ENCODE measurements at regions not wholly inside any gene's neighbourhood (a gene's known extent, or its start where the extent isn't known, plus 50 kb on each side); places are given as distances from the start of the nearest gene placed in this dataset.

GRCh38 chrX:45756557-45756956 is 555.9 kb upstream of the DIPK2B start:
- H3K27me3 ChIP-seq (ENCODE audit: insufficient read depth, poor library complexity, severe bottlenecking): no peaks in the 10 kb centered on the region
- no peak overlapping the region for H3K4me3 ChIP-seq (replicated peaks; ENCODE audit: insufficient read depth, low read length)
- no peak for DNase-seq (ENCODE audit: low read depth in 1 of 2, low spot score in 1 of 2)
- TF ChIP-seq, protein P1, sequence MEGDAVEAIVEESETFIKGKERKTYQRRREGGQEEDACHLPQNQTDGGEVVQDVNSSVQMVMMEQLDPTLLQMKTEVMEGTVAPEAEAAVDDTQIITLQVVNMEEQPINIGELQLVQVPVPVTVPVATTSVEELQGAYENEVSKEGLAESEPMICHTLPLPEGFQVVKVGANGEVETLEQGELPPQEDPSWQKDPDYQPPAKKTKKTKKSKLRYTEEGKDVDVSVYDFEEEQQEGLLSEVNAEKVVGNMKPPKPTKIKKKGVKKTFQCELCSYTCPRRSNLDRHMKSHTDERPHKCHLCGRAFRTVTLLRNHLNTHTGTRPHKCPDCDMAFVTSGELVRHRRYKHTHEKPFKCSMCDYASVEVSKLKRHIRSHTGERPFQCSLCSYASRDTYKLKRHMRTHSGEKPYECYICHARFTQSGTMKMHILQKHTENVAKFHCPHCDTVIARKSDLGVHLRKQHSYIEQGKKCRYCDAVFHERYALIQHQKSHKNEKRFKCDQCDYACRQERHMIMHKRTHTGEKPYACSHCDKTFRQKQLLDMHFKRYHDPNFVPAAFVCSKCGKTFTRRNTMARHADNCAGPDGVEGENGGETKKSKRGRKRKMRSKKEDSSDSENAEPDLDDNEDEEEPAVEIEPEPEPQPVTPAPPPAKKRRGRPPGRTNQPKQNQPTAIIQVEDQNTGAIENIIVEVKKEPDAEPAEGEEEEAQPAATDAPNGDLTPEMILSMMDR (IDR thresholded peaks at IDR 0.05; ENCODE audit: insufficient read depth, low read length): no peak
- no peak for TF ChIP-seq SPI1 (IDR thresholded peaks at IDR 0.05; ENCODE audit: borderline replicate concordance, low read depth)
- H3K27ac ChIP-seq (replicated peaks): peak overlapping the region; percentile 91

DNA sequence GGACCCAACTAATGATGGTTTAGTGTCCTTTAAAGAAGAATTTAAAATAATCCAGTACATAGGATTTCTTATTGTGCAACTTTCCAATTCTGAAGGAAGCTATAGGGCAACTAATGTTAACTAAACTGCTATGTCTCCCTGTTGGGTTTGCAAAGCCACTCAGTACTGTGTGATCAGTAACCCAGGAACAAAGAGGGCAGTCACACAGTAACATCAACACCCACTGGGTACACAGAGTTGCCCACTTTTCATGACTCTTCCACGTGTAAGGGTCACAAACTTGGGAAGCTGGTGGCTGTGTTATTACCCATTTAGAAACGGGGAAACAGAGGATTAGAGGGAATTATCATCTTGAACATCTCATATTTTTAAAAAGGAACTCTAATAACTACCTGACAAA is 555.0 kb upstream of the DIPK2B start:
- Histone ChIP-seq H3K27ac (replicated peaks) (peak overlapping the region; percentile 91), H3K4me3 (replicated peaks; ENCODE audit: insufficient read depth, low read length) (no peak overlapping the region)
- DNase-seq (ENCODE audit: low read depth in 1 of 2, low spot score in 1 of 2): no peak

DNA sequence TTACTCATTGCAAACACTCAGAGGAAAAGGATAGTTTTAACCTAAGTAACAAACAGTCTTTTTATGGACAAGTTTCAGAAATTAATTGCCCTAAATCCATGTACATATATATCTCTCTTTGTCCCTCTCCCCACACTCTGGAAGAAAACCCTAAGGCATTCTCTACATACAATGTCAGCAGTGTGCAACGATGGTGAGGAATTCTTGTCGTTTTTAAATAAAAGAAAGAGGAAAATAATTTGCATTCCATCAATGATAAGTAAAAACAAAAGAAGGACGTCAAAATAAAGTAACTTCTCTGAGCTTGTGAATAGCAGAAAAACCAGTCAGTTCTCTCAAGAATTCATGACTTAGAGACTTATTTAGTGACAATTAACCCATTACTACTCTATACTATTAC is 550.5 kb upstream of the DIPK2B start:
- no peak for DNase-seq (ENCODE audit: low read depth in 1 of 2, low spot score in 1 of 2)
- TF ChIP-seq POLR2AphosphoS5 (IDR thresholded peaks at IDR 0.05; ENCODE audit: low read depth): no peak
- H3K4me3 ChIP-seq (replicated peaks; ENCODE audit: insufficient read depth, low read length): no peak overlapping the region
- H3K27me3 ChIP-seq (ENCODE audit: insufficient read depth, poor library complexity, severe bottlenecking): no peaks in the 10 kb centered on the region
- H3K27ac ChIP-seq (replicated peaks): no peak overlapping the region

More for the DNA sequence above, 555.0 kb upstream of the DIPK2B start:
- no peaks in the 10 kb centered on the region for H3K27me3 ChIP-seq (ENCODE audit: insufficient read depth, poor library complexity, severe bottlenecking)
- TF ChIP-seq, protein P1 (IDR thresholded peaks at IDR 0.05; ENCODE audit: insufficient read depth, low read length): no peak
- TF ChIP-seq, protein P2, sequence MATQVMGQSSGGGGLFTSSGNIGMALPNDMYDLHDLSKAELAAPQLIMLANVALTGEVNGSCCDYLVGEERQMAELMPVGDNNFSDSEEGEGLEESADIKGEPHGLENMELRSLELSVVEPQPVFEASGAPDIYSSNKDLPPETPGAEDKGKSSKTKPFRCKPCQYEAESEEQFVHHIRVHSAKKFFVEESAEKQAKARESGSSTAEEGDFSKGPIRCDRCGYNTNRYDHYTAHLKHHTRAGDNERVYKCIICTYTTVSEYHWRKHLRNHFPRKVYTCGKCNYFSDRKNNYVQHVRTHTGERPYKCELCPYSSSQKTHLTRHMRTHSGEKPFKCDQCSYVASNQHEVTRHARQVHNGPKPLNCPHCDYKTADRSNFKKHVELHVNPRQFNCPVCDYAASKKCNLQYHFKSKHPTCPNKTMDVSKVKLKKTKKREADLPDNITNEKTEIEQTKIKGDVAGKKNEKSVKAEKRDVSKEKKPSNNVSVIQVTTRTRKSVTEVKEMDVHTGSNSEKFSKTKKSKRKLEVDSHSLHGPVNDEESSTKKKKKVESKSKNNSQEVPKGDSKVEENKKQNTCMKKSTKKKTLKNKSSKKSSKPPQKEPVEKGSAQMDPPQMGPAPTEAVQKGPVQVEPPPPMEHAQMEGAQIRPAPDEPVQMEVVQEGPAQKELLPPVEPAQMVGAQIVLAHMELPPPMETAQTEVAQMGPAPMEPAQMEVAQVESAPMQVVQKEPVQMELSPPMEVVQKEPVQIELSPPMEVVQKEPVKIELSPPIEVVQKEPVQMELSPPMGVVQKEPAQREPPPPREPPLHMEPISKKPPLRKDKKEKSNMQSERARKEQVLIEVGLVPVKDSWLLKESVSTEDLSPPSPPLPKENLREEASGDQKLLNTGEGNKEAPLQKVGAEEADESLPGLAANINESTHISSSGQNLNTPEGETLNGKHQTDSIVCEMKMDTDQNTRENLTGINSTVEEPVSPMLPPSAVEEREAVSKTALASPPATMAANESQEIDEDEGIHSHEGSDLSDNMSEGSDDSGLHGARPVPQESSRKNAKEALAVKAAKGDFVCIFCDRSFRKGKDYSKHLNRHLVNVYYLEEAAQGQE (IDR thresholded peaks at IDR 0.05; ENCODE audit: insufficient replicate concordance, low read depth): no peak
- no peak for TF ChIP-seq SPI1 (IDR thresholded peaks at IDR 0.05; ENCODE audit: borderline replicate concordance, low read depth)
- TF ChIP-seq POLR2AphosphoS5 (IDR thresholded peaks at IDR 0.05; ENCODE audit: low read depth): no peak
- no peak for TF ChIP-seq GABPA (IDR thresholded peaks at IDR 0.05; ENCODE audit: low read depth)

- TF ChIP-seq, protein P2 (IDR thresholded peaks at IDR 0.05; ENCODE audit: insufficient replicate concordance, low read depth): no peak
- TF ChIP-seq GABPA (IDR thresholded peaks at IDR 0.05; ENCODE audit: low read depth) (no peak), POLR2AphosphoS5 (IDR thresholded peaks at IDR 0.05; ENCODE audit: low read depth) (no peak), SPI1 (IDR thresholded peaks at IDR 0.05; ENCODE audit: borderline replicate concordance, low read depth) (no peak)
- TF ChIP-seq, protein P1 (IDR thresholded peaks at IDR 0.05; ENCODE audit: insufficient read depth, low read length): no peak
- no peak overlapping the region for H3K4me3 ChIP-seq (replicated peaks; ENCODE audit: insufficient read depth, low read length)
- H3K27ac ChIP-seq (replicated peaks): peak overlapping the region; percentile 18; the same call in 1 of the 2 replicates
Measured at GRCh38 chrX:45750639-45751038, 550.0 kb upstream of the DIPK2B start.

More at GRCh38 chrX:45750639-45751038, 550.0 kb upstream of the DIPK2B start:
- H3K27me3 ChIP-seq (ENCODE audit: insufficient read depth, poor library complexity, severe bottlenecking): no peaks in the 10 kb centered on the region
- no peak for DNase-seq (ENCODE audit: low read depth in 1 of 2, low spot score in 1 of 2)
